PC-9 (cell line): ENCODE measurements at regions not wholly inside any gene's neighbourhood (a gene's known extent, or its start where the extent isn't known, plus 50 kb on each side); places are given as distances from the start of the nearest gene placed in this dataset.

Experiments used
- EZH2 ChIP-seq: fragments of 200-600 bp; sonication (generic); IDR thresholded peaks from 2 replicates; pipeline ENCODE4 v1.8.0; 2017; ENCODE audit warnings: antibody characterized with exemption, low read depth
- TF ChIP-seq, protein P1 (sequence below): fragments of 200-600 bp; sonication (generic); conservative IDR thresholded peaks from 2 replicates; pipeline ENCODE4 v1.6.1; 2017; ENCODE audit warnings: mixed run types, antibody characterized with exemption, mild to moderate bottlenecking, moderate library complexity

- TF ChIP-seq, protein P1, sequence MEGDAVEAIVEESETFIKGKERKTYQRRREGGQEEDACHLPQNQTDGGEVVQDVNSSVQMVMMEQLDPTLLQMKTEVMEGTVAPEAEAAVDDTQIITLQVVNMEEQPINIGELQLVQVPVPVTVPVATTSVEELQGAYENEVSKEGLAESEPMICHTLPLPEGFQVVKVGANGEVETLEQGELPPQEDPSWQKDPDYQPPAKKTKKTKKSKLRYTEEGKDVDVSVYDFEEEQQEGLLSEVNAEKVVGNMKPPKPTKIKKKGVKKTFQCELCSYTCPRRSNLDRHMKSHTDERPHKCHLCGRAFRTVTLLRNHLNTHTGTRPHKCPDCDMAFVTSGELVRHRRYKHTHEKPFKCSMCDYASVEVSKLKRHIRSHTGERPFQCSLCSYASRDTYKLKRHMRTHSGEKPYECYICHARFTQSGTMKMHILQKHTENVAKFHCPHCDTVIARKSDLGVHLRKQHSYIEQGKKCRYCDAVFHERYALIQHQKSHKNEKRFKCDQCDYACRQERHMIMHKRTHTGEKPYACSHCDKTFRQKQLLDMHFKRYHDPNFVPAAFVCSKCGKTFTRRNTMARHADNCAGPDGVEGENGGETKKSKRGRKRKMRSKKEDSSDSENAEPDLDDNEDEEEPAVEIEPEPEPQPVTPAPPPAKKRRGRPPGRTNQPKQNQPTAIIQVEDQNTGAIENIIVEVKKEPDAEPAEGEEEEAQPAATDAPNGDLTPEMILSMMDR: no peak
- TF ChIP-seq EZH2: no peak
Observed at GRCh38 chrX:26958261-26958660, 504.9 kb downstream of the PPP4R3C start.
